SK-N-SH treated with all-trans-retinoic acid at 6 μM for 48 hours (cell line): ENCODE measurements at regions not wholly inside any gene's neighbourhood (a gene's known extent, or its start where the extent isn't known, plus 50 kb on each side); places are given as distances from the start of the nearest gene placed in this dataset.

ENCODE experiments used
- ATAC-seq: fragments of 200-7000 bp; cut with Tn5 transposase; 3 replicates; pipeline ENCODE4 v1.9.1; 2020; ENCODE audit warnings: mild to moderate bottlenecking, moderate library complexity
- ARNTL ChIP-seq: fragments of 450-650 bp; formaldehyde crosslinking; IDR thresholded peaks from 2 replicates; pipeline ENCODE4 v1.5.0; 2020; ENCODE audit warnings: low read depth, mild to moderate bottlenecking, moderate library complexity, borderline replicate concordance
- BACH2 ChIP-seq: fragments of 250-450 bp; sonication (Bioruptor Pico); IDR thresholded peaks from 2 replicates; pipeline ENCODE4 v1.9.0; 2021; ENCODE audit warnings: mild to moderate bottlenecking, borderline replicate concordance
- CSDC2 ChIP-seq: fragments of 250-450 bp; sonication (Bioruptor Pico); IDR thresholded peaks from 2 replicates; pipeline ENCODE4 v1.5.0; 2020; ENCODE audit warnings: mild to moderate bottlenecking, moderate library complexity
- ESRRG ChIP-seq: fragments of 250-450 bp; sonication (Bioruptor Pico); IDR thresholded peaks from 2 replicates; pipeline ENCODE4 v1.6.1; 2021; ENCODE audit warnings: mild to moderate bottlenecking
- GLIS3 ChIP-seq: fragments of 250-450 bp; sonication (Bioruptor Pico); IDR thresholded peaks from 2 replicates; pipeline ENCODE4 v1.5.0; 2020; ENCODE audit warnings: mild to moderate bottlenecking, moderate library complexity
- ISL1 ChIP-seq: fragments of 250-450 bp; sonication (Bioruptor Pico); IDR thresholded peaks from 2 replicates; pipeline ENCODE4 v2.1.2; 2022; ENCODE audit warnings: mild to moderate bottlenecking, moderate library complexity
- PPARA ChIP-seq: fragments of 250-450 bp; sonication (Bioruptor Pico); IDR thresholded peaks from 2 replicates; pipeline ENCODE4 v1.5.0; 2020; ENCODE audit warnings: mild to moderate bottlenecking, borderline replicate concordance
- SNAI2 ChIP-seq: fragments of 250-450 bp; sonication (Bioruptor Pico); IDR thresholded peaks from 2 replicates; pipeline ENCODE4 v1.5.0; 2020; ENCODE audit warnings: mild to moderate bottlenecking, moderate library complexity
- TCF4 ChIP-seq: fragments of 250-450 bp; sonication (Bioruptor Pico); IDR thresholded peaks from 2 replicates; pipeline ENCODE4 v1.8.0; 2021; ENCODE audit warnings: mild to moderate bottlenecking, moderate library complexity, borderline replicate concordance
- TOX ChIP-seq: fragments of 250-450 bp; sonication (Bioruptor Pico); IDR thresholded peaks from 2 replicates; pipeline ENCODE4 v1.8.0; 2021; ENCODE audit warnings: mild to moderate bottlenecking, moderate library complexity, borderline replicate concordance
- ZC3H10 ChIP-seq: fragments of 250-450 bp; sonication (Bioruptor Pico); IDR thresholded peaks from 2 replicates; pipeline ENCODE4 v1.5.1; 2021; ENCODE audit warnings: mild to moderate bottlenecking, moderate library complexity
- ZFP3 ChIP-seq: fragments of 250-450 bp; sonication (Bioruptor Pico); IDR thresholded peaks from 2 replicates; pipeline ENCODE4 v1.5.0; 2020; ENCODE audit warnings: mild to moderate bottlenecking, moderate library complexity
- ZFP30 ChIP-seq: fragments of 450-650 bp; formaldehyde crosslinking; IDR thresholded peaks from 2 replicates; pipeline ENCODE4 v1.5.0; 2022; ENCODE audit warnings: mild to moderate bottlenecking, moderate library complexity
- ZNF565 ChIP-seq: fragments of 450-650 bp; formaldehyde crosslinking; conservative IDR thresholded peaks from 2 replicates; pipeline ENCODE4 v1.5.0; 2020; ENCODE audit warnings: low read depth, mild to moderate bottlenecking, moderate library complexity
- ZNF70 ChIP-seq: fragments of 450-650 bp; formaldehyde crosslinking; IDR thresholded peaks from 2 replicates; pipeline ENCODE4 v1.5.0; 2020; ENCODE audit warnings: mild to moderate bottlenecking, moderate library complexity
- ZNF8 ChIP-seq: fragments of 450-650 bp; formaldehyde crosslinking; IDR thresholded peaks from 2 replicates; pipeline ENCODE4 v1.5.0; 2020; ENCODE audit warnings: mild to moderate bottlenecking, moderate library complexity
- TF ChIP-seq, protein P1 (sequence below): fragments of 250-450 bp; sonication (Bioruptor Pico); IDR thresholded peaks from 2 replicates; pipeline ENCODE4 v1.8.0; 2020; ENCODE audit warnings: mild to moderate bottlenecking, moderate library complexity, borderline replicate concordance
- TF ChIP-seq, protein P2 (sequence below): fragments of 250-450 bp; sonication (Bioruptor Pico); IDR thresholded peaks from 2 replicates; pipeline ENCODE4 v1.5.1; 2021; ENCODE audit warnings: mild to moderate bottlenecking, moderate library complexity
- TF ChIP-seq, protein P3 (sequence below): fragments of 250-450 bp; sonication (Bioruptor Pico); IDR thresholded peaks from 2 replicates; pipeline ENCODE4 v1.8.0; 2021; ENCODE audit warnings: low read depth, mild to moderate bottlenecking, moderate library complexity, borderline replicate concordance

DNA sequence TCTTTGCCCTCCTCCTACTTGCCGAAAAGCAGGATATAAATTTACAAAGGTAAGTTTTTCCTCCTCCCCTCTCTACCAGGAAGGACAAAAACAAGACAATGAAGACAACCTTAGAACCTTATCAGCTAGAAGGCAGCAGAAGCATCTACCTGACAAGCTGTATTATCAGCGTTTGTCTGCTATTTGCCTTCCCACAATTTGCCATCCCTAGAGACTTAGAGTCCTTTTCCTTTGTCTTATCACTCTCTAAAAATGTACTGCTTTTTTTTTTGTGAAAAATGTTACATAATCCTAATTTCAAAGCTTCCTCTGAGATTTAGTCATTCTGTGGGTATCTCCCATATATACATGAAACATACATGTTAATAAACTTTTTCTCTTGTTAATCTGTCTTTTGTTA is 176.9 kb upstream of the PROK2 start:
- ATAC-seq = no peak
- no peak for TF ChIP-seq ARNTL (CRISPR knock-in tag)
- no peak for TF ChIP-seq TOX

DNA sequence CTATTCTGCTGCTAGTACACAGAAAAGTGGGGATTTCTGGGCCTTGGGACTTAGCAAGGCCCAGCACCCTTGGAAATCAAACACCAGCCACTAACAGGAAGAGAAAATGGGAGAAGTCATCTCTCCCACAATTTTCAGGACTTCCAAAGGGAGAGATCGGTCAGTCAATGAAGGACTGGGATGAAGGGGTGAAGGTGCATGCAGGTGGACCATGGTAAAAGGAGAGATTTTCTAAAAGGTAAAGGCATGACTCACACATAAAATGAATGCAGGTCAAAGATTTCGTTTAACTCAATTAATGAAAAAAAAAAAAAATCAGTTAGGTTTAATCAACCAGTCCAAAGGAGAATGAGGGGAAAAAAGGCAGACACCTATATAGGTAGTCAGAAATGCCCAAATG is 176.4 kb upstream of the PROK2 start:
- ATAC-seq = no peak

DNA sequence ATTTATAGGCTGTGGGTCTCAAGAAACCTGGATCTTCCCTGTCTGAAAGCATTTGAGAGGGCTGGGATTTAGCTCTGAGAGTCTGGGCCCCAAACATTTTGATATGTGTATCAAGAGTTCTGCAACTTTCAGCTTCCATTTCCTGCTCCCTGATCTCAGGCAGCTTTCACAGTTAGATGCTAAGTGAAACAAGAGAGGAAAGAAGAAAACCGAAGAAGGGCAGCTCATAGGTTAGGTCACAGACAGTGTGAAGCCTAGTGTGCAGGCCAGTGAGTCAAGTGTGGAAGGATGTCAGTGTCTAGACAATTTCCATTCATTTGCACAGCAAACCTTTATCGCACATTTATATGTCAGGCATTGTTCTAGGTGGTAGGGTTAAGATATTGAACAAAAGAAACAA is 173.6 kb upstream of the PROK2 start:
- no peak for ATAC-seq
- TF ChIP-seq SNAI2 (no peak), ESRRG (CRISPR knock-in tag) (no peak), ZC3H10 (CRISPR knock-in tag) (no peak), GLIS3 (no peak), TCF4 (CRISPR knock-in tag) (no peak), ZFP30 (CRISPR knock-in tag) (no peak), TOX (no peak), ZNF8 (CRISPR knock-in tag) (no peak), BACH2 (CRISPR knock-in tag) (no peak), CSDC2 (CRISPR knock-in tag) (no peak), ZNF70 (no peak), ARNTL (CRISPR knock-in tag) (no peak)
- TF ChIP-seq, protein P1, sequence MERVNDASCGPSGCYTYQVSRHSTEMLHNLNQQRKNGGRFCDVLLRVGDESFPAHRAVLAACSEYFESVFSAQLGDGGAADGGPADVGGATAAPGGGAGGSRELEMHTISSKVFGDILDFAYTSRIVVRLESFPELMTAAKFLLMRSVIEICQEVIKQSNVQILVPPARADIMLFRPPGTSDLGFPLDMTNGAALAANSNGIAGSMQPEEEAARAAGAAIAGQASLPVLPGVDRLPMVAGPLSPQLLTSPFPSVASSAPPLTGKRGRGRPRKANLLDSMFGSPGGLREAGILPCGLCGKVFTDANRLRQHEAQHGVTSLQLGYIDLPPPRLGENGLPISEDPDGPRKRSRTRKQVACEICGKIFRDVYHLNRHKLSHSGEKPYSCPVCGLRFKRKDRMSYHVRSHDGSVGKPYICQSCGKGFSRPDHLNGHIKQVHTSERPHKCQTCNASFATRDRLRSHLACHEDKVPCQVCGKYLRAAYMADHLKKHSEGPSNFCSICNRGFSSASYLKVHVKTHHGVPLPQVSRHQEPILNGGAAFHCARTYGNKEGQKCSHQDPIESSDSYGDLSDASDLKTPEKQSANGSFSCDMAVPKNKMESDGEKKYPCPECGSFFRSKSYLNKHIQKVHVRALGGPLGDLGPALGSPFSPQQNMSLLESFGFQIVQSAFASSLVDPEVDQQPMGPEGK (CRISPR knock-in tag) = no peak
- TF ChIP-seq, protein P2, sequence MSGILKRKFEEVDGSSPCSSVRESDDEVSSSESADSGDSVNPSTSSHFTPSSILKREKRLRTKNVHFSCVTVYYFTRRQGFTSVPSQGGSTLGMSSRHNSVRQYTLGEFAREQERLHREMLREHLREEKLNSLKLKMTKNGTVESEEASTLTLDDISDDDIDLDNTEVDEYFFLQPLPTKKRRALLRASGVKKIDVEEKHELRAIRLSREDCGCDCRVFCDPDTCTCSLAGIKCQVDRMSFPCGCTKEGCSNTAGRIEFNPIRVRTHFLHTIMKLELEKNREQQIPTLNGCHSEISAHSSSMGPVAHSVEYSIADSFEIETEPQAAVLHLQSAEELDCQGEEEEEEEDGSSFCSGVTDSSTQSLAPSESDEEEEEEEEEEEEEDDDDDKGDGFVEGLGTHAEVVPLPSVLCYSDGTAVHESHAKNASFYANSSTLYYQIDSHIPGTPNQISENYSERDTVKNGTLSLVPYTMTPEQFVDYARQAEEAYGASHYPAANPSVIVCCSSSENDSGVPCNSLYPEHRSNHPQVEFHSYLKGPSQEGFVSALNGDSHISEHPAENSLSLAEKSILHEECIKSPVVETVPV (CRISPR knock-in tag) = no peak
- TF ChIP-seq, protein P3, sequence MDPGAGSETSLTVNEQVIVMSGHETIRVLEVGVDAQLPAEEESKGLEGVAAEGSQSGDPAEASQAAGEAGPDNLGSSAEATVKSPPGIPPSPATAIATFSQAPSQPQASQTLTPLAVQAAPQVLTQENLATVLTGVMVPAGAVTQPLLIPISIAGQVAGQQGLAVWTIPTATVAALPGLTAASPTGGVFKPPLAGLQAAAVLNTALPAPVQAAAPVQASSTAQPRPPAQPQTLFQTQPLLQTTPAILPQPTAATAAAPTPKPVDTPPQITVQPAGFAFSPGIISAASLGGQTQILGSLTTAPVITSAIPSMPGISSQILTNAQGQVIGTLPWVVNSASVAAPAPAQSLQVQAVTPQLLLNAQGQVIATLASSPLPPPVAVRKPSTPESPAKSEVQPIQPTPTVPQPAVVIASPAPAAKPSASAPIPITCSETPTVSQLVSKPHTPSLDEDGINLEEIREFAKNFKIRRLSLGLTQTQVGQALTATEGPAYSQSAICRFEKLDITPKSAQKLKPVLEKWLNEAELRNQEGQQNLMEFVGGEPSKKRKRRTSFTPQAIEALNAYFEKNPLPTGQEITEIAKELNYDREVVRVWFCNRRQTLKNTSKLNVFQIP (CRISPR knock-in tag) = no peak
- TF ChIP-seq, all 23 proteins: peak for 0

More for the DNA sequence above, 176.4 kb upstream of the PROK2 start:
- TF ChIP-seq ZFP3 (CRISPR knock-in tag) (no peak), TCF4 (CRISPR knock-in tag) (no peak), GLIS3 (no peak), ZC3H10 (CRISPR knock-in tag) (no peak), ESRRG (CRISPR knock-in tag) (no peak), ISL1 (CRISPR knock-in tag) (no peak), PPARA (CRISPR knock-in tag) (no peak), ZNF70 (no peak), ZNF565 (CRISPR knock-in tag) (no peak), ARNTL (CRISPR knock-in tag) (no peak)
- TF ChIP-seq, protein P1 (CRISPR knock-in tag) = no peak
- TF ChIP-seq, protein P3 (CRISPR knock-in tag) = no peak
- TF ChIP-seq, protein P2 (CRISPR knock-in tag) = no peak
